GM19043 (cell line): ENCODE measurements at regions not wholly inside any gene's neighbourhood (a gene's known extent, or its start where the extent isn't known, plus 50 kb on each side); places are given as distances from the start of the nearest gene placed in this dataset.

Experiments used
- ATAC-seq: cut with Tn5 transposase; IDR thresholded peaks from one replicate; pipeline ENCODE4 v1.9.1; 2021; ENCODE audit warnings: low read depth; ENCODE audit not compliant: unreplicated experiment

DNA sequence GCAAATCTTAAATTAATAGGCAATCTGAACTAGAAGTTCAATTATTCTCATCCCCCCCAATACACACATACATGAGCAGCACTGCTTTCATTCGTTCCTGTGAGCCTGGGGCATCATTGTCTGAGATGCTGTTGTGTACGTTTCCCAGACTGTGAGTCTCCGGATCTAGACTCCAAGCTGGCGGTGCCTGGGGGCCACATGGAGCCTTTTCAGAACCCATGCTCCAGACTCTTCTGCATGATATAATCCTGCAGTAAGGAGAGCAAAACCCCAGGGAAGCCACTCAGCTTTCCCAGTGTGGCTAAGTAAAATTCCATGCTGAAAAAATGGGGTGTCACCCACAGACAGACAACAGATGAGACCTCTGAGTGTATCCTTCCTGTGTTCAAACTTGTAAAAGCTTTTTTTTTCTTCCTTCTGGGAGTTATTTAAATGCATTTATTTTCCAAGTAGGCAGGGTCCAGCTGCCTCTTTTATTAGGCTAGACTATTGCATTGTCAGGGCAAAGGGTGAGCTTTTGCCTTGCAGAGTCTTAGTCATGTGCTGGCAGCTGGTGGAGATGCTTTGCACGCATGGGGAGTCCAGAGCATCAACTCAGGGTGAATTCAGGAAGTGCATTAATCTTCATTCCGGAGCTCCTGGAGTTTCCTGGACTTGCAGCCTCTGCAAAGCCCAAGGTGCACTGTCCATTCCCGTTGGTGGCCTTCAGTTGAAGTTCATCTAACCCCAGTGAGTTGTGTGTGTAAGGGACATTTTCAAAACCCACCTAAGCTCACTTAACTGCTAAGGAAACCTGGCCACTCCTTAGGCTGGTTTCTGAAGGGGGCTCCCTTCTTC is 185.7 kb upstream of the ADO start:
- ATAC-seq, result peak; percentile 47

DNA sequence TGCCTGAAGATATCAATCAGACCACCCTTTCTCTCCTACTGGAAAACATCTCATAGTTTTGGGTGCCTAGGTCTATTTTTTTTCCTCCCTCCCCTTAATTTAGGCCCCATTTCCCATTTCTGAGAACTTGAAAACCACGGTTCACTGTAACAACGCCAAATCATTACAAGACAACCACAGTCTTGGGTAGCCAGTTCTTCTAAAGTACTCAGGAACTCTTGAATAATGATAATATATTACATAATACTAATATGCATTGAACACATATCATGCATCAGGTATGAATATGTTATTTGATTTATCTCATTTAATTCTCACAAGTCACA is 185.1 kb upstream of the ADO start:
- no peak for ATAC-seq

DNA sequence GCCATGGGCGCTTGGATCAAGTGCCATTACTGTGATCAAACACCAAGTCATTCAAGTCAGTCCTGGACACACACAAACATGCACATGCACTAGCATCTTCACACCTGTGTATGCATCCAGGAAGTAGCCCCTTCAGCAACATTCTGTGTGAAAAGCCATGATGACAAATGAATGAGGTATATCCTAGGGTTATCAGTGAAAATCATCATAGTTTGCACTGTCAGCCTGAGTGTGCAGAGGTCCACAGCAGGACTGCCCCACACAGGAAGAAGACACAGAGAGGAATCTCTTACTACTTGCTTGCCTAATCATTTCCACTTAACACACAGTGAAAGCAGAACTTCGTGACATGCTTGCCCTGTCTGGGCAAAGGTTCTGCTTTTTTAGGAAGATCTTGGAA is 184.0 kb upstream of the ADO start:
- ATAC-seq, result no peak

DNA sequence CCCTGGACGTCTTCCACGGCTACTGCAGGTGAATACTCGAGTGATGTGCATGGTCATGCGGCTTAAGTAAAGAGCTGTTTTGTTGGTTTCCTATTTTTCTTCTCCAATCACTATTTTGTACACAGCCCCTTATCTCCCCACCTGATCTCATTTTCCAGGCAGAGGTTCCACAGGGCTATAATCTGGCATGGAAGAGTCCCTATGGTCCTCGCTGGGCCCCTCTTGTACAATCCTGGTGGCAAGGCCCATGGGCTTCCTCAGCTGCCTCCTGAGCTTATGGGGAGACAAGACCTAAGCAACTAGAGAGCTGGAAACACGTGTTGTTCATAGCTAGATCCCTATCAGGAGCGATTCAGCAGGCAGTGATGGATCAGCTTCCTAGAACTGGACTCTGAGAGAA is 181.3 kb upstream of the ADO start:
- no peak for ATAC-seq

DNA sequence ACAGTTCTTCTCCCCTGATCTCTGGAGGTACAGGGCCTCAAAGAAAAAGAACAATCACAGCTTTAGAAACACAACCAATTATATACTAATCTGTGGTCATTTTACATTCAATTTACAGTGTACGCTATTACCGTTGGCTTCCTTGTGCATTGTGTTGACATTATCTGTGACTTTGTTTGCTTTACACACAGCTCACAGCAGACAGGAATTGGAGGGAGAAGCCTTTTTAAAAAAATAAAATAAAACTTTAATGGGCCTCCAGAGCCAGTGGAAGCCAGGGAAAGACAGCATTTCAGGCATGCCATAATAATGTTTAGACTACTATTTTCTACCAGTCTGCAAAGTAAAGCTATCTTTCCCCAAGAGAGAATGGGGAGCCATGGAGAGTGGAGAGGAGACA is 179.0 kb upstream of the ADO start:
- ATAC-seq, result no peak

DNA sequence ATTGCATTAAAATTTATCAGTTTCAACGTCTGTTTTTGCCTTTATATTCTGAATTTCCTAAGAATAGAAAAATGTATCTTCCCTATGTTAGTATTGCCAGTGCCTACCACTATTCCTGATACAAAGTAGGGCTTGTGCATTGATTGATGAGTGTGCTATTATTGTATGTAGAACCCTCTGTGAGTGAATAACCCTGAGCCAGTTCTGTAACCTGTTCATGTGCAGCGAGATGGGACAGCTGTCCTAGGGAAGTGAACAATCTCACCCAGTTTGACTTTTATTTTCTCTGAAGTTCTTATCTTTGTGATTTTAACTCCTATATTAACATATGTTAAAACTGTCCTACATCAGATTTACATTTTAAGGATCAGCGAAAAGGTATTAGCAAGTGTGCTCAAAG is 178.4 kb upstream of the ADO start:
- no peak for ATAC-seq

DNA sequence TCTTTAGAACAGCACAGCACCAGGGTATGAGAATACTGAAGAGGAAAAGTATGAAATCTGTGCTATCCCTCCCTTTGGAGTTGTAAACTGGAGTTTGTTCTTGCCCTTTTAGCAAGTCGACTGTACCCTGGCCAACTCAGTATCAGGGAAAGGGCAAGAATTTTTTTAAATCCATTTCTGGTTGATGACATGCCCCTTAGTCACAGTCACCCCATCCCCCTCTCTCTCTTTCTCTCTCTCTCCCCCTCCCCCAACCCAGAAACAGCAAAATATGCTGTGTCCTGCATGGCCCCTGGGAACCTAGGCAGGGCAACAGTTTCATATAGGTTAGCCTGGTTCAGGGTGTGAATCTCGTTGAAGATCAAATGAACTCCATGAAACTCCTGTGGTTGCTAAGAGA is 177.7 kb upstream of the ADO start:
- no peak for ATAC-seq

DNA sequence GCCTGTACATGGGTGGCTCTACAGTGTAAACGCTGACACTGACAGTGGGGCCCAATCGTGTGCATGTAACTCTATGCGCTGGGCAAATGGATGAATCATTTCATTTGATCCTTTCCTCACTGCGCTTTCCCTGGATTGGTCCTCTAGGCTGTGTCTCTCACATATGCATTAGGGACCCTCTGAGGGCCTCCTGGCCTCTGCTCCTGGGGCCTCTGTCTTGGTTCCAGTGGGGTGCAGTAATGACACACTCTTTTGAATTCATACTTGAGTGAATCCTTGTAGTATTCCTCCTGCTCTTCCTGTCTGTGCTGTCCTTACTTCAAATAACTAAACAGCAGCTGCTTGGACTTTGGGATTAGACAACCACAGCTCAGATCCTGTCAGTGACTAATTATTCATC is 176.5 kb upstream of the ADO start:
- no peak for ATAC-seq

DNA sequence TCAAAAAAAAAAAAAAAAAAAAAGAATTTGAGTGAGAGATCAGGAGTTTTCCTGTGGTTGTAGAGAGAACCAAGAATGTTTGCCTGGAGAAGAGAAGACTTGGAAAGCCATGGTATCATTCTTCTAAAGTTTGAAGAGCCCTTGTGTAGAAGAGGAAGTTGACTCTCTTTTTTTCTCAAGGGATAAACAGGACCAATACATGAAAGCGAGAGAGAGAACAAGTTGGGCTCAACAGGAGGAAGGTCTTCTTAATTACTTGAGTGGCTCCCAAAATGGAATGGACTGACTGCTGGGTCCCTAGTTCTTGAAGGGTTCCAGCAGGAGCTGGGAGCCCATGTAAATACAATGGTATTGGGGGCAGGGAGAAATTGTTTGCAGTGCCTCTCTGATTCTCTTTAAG is 173.3 kb upstream of the ADO start:
- ATAC-seq, result no peak

DNA sequence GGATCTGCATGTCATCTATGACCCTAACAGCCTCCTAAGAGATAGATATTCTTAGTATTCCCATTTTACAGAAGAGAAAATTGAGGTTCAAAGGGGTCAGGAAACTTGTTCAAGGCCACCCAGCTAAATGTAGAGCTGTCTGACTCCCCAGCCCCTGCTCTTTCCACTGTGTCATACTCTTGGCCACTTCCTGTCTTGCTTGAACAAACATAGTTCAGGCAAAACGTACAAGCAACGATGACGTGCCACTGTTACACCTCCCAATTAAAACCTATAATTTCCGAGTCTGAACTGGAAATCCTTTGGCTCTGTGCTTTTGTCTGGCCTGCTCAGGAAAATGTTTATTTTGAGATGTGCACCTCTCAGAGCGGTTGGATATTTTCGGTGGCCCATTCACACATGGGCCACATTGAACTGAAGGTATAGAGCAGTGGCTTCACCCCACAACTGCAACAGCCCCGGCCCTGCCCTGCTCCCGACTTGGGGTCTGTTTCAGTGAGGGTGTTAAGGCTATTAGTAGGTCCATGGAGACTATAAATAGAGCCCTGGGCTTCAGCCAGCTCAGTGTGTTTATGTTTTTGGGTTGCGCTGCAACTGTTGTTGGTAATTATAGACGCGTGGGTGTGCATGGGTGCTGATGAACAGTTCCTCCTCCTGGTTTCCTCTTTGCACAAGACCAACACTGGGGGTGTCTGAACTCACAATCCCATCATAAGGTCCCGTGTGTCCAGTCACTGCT is 172.3 kb upstream of the ADO start:
- peak; percentile 82 for ATAC-seq

DNA sequence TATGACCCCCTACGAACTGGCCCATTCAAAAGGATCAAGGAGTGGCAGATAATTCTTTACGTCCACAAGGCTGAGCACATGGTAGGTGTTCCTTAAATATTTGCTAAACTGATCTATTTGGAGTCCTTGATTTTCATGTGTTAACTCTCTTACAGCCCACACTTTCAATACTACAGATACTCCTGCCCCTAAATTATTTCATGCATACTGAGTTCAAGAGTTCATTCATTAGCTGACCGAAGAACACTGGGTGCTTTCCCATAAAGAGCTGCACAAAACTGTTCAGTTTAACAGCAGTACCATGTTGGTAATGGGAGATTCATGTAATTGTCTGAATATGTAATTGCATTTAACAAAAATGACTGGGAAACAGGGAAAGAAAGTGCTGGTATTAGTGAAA is 170.5 kb upstream of the ADO start:
- no peak for ATAC-seq

DNA sequence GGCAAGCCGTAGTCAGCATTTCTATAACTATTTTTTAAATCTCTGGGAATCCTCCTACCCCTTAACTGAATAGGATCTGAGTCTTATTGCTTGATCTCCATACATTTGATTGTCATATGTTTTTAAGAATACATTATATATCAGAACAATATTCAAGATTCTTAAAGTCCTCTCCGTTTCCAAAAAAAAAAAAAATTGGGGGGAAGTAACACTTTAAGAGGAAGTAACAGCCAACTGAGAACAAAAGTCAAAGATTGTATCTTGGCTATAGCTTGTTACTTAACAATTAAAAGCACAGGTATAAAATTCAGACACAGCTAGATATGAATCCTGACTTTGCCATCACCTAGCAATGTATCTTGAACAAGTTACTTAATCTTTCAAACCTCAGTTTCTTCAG is 169.9 kb upstream of the ADO start:
- no peak for ATAC-seq

DNA sequence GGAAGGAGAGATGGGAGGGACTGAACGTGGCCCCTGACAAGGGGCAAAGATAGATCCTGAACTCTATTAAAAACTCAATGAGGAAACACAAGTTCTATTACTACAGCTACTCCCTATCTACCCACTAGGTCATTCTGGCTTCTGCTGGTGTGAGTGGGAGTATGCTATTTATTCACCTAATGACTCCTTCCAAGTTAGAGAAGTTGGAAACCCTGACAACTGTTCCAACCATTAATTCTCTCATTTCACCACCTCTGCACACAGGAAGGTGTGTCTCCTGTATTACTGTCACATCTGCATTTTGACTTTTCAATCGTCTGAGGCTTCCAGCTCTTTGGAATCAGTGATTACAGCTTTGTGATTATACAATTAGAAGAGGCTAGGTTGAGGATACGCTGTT is 169.4 kb upstream of the ADO start:
- no peak for ATAC-seq

DNA sequence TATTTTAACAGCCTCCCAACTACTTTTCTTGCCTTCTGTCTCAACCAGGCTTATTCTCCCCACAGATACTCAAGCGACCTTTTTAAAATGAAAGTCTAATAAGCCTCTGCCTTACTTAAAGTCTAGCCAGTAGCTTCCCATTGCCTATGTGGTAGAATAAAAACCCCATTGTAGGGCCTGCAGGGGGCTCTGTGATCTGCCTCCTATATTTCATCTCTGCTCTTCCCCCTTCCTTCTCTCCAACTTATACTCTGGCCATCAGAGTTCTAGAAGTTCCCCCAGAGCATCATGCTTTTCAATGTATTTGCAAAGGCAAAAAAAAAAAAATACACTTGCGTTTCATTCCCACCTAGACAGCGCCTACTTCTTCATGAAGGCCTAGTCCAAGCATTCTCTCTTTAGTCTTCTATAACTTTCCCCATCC is 167.7 kb upstream of the ADO start:
- ATAC-seq, result no peak

DNA sequence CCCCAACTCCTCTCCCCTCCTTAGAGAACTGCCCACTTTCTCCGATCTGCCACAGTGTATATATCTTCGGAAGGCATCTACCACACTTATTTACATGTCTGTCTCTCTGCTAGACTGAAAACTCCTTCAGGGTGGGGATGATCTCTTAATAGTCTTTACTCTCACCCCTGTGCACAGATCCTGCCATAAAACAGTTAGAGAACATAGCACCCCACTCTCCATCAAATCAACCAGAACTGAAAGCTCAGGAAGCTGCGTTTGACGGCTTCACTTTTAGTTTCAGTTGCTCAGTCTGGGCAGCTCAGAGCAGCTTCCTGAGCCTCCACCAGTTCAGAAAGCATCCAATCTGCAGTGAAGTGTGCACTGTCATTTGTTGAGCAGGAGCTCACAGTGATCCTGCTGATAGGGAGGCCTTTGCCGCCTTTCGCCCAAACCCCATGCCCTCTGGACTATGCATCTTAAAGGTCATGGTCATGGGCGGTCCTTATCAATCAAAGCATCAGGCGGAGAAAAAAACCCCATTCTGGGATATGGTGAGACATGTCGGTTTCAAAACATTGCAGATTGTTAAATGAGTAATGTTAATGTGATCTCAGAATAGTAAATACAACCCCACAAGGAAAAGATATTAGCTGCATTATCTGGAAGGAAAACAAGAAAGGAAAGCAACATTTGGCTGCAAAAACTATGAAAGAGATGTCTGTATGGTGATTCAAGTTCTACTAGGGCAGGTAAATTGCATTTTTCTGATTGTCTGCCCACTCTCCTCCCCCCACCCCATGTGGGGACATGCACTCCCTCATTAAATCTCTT is 167.1 kb upstream of the ADO start:
- ATAC-seq, result peak; percentile 56

DNA sequence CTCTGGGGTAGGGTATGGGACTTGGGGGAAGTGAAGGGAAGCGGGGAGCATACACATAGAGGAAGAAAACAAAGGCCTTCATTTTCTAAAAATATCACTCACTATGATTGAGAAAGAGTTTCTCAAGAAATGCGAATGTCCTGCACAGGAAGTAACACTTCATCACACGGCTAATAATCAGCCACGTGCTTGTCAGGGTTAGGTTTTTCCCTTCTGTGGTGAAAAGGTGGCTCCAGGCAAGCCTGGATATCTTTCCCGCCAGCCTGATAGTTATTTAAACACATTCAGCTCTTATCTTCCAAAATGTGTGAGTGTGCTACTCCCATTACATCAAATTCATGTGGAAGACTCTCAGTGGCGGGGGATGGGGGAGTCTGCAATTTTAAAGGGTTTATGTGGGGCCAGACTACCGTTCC is 166.4 kb upstream of the ADO start:
- peak; percentile 36 for ATAC-seq

DNA sequence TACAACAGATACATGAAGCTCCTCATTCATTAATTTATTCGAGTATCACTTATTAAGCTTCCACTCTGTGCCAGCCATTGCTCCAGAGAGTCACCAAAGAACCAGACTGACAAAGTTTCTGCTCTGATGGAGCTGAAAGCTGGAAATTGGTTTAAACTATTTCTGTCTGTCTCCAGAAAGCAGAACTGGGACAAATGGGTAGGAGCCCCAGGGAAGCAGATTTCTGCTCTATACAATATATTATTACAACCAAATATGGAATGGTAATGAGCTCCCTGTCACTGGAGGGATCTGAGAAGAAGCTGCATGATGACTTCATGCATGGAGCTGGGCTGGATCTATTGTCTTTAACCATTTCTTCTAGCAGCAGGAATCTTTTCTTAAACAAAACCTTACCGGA is 165.4 kb upstream of the ADO start:
- ATAC-seq, result no peak

DNA sequence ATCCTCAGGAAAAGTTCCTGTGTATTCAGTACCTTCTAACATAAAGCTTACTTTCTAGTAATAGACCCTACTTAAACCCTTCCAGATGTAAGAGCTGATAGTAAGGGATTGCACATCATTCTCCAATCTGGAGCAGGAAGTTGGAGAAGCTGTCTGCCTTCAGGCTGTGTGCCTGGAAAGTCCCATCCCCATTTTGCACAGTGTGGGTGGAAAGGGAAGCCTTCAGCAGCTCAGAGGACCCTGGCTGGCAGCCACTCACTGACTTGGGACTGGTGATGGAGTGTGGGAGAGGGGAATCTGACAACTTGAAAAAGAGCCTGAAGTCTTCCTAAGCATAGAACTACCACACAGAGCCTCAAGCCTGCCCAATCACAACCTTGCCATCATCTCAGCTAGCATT is 164.1 kb upstream of the ADO start:
- ATAC-seq, result no peak

DNA sequence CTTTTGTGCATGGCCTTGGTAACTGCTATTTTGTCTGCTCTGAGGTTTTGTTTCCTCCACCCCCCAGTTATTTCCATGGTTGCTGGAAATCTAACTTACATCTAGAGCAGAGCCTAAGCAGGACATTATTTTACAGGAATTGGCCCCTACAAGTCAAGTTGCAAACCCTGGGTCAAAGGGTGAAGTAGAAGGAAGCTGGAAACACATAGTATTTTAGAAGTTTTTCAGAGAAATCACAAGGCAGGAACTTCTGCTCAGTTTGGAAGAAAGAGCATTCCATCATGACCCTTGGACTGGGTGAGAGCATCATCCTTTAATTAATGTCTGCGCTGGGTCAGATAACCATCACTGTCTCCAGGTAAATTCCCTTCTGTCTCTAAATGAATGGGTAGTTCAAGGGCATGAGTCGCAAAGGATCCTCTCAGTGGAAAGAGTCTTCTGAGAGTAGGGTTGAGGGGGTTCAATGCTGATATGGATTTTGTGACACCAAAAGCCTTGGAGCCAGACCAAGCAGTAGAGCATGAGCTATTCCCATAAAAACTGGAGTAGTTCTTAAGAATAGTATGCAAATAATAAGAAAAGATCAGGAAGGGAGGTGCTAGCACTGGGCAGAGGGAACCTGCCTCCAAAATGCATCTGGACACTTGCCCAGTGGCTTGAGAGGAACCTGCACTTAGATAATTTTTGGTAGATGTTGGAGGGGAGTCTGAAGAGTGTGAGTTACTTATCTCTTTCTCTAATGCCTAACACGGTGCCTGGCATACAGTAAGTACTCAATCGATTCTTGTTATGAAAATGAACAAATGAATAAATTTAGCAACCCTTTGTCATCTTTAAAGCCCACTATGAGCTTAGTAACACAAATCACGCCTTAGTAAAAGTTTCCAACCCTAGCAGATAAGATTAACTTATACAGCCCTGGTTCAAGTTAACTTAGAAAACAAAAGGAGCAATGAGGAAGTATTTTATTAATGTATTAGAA is 160.6 kb upstream of the ADO start:
- no peak for ATAC-seq

DNA sequence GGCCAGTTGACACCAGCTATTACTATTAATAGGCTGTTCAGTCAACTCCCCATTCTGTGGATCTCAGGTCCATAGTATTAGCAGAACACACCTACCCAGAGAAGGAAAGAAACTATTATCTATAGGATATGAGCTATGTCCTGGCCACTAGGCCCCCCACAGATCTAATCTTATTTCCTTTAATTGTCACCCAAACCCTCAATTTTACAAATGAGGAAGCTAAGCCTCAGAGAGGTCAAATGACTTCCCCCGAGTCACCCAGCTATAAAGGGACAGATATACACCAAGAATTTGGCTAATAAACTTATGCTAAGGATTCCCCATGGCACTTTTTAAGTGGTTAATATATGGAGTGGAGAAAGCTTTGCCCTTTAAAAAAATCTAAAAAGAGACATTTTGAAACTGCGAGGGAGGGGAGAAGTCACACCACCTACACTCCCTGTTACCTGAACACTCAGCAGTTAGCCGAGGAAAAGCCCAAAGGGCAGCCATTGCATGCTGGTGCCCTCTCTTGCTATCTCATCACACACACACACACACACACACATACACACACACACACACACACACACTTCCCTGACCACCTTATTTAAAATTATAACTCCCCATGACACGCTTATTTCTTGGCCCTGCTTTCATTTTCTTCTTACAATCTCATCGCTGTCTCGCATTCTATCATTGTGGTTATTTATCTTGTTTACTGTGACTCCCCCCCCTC is 157.0 kb upstream of the ADO start:
- no peak for ATAC-seq
